Activated T-helper 17 cell treated with anti-CD3 and anti-CD28 coated beads, Interleukin-2, amount 50 U/mL, for 72 hours (primary cell): ENCODE measurements at regions not wholly inside any gene's neighbourhood (a gene's known extent, or its start where the extent isn't known, plus 50 kb on each side); places are given as distances from the start of the nearest gene placed in this dataset.
"Not testable (repeated sequence)": the region's sequence is repeated elsewhere in the genome, so short reads cannot be mapped to it uniquely, and the experiment has no call there.

Experiments
- ATAC-seq: fragments of 150-1000 bp; cut with Tn5 transposase; replicated peaks from 2 replicates; pipeline ENCODE4 v1.10.0; 2021; ENCODE audit warnings: mild to moderate bottlenecking, moderate library complexity
- H3K27ac Mint-ChIP-seq: one replicate; pipeline ENCODE4 v1.8.0; 2022; ENCODE audit warnings: mixed read lengths
- H3K27me3 Mint-ChIP-seq: one replicate; pipeline ENCODE4 v1.8.0; 2022; ENCODE audit warnings: mixed read lengths
- H3K36me3 Mint-ChIP-seq: one replicate; pipeline ENCODE4 v1.8.0; 2022; ENCODE audit warnings: low read depth, mild to moderate bottlenecking, mixed read lengths
- H3K4me1 Mint-ChIP-seq: one replicate; pipeline ENCODE4 v1.8.0; 2022; ENCODE audit warnings: mixed read lengths
- H3K4me3 Mint-ChIP-seq: one replicate; pipeline ENCODE4 v1.8.0; 2022; ENCODE audit warnings: mild to moderate bottlenecking, mixed read lengths
- H3K9me3 Mint-ChIP-seq: one replicate; pipeline ENCODE4 v1.8.0; 2022; ENCODE audit warnings: mixed read lengths

DNA sequence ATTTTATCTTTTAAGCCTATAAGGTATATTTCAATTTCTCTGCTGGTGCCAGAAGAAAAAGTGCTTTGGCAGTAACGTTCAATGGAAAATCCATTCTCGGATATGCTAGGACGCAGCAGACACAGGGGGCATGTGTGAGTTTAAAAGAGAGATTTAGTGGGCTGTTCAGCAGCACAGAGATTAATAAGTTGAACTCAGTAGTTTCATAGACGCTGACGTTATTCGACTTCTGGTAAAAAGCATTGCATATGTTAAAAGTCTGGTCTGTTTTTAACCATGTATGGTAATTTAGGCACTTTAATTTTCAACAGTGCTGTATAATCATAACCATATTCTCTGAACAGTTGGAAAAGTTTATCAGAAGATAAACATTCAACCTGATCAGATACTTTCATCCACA lies 99.6 kb downstream of the ATP6V1G3 start:
- Mint-ChIP-seq H3K27ac (no peak overlapping the region), H3K9me3 (no peaks in the 10 kb centered on the region), H3K4me3 (no peak overlapping the region)

DNA sequence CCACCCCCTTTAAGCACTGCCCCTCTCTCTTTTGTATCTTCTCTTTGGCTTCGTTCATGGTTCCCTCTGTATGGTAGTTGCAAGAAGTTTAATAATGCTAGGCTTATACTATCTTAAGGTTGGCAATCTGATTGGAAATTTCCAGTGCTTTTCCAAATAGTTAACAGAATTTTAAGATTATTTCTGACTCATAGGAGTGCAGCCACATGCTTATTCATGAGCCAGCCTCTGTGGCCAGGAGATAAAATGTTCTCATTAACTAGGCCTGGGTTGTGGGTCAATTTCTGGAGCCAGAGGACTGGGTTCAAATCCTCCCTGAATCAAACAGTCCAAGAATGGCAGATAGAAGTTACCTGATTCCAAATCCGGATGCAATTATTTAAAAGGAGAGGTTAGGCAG lies 103.1 kb downstream of the ATP6V1G3 start:
- no peaks in the 10 kb centered on the region for H3K36me3 Mint-ChIP-seq
- H3K27ac Mint-ChIP-seq, result no peak overlapping the region
- no peak for ATAC-seq
- H3K4me3 Mint-ChIP-seq, result no peak overlapping the region
- peaks cover 8% of the 10 kb centered on the region for H3K9me3 Mint-ChIP-seq
- H3K27me3 Mint-ChIP-seq, result peaks cover 6% of the 10 kb centered on the region
- H3K4me1 Mint-ChIP-seq, result no peaks in the 10 kb centered on the region

More for the DNA sequence above, 99.6 kb downstream of the ATP6V1G3 start:
- Mint-ChIP-seq H3K4me1 (no peaks in the 10 kb centered on the region), H3K27me3 (peaks cover 7% of the 10 kb centered on the region), H3K36me3 (no peaks in the 10 kb centered on the region)
- ATAC-seq, result no peak

DNA sequence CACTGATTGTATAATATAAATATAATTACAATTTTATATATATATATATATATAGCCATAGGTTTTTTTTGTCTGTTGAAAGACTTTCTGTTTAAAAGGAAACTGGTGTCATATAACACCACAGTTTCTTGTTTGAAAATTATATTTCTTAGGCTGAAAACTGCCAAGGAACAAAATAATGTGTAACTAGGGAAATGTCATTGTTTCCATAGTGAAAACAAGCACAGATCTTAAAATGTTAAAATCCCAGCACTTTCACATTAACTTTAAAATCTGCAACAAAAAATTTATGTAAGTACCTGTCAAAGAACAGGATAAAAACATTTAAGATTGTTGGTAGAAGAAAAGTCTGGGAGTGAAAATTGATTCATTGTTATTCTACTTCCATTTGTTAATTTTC lies 104.2 kb downstream of the ATP6V1G3 start:
- Mint-ChIP-seq H3K36me3 (no peaks in the 10 kb centered on the region), H3K27ac (no peak overlapping the region), H3K4me3 (no peak overlapping the region), H3K4me1 (no peaks in the 10 kb centered on the region), H3K9me3 (peaks cover 8% of the 10 kb centered on the region), H3K27me3 (peaks cover 3% of the 10 kb centered on the region)
- no peak for ATAC-seq

DNA sequence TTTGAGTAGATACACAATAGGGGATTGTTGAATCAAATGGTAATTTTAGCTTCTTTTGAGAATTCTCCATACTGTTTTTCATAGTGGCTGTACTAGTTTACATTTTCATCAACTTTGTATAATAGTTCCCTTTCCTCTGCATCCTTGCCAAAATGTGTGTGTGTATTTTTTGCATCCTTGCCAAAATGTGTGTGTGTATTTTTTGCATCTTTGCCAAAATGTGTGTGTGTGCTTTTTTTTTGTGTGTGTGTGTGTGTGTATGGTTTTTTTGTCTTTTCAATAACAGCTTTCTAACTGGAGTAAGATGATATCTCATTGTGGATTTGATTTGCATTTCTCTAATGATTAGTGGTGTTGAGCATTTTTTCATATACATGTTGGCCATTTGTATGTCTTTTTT lies 105.4 kb downstream of the ATP6V1G3 start:
- no peak overlapping the region for H3K27ac Mint-ChIP-seq
- peaks cover 3% of the 10 kb centered on the region for H3K27me3 Mint-ChIP-seq

DNA sequence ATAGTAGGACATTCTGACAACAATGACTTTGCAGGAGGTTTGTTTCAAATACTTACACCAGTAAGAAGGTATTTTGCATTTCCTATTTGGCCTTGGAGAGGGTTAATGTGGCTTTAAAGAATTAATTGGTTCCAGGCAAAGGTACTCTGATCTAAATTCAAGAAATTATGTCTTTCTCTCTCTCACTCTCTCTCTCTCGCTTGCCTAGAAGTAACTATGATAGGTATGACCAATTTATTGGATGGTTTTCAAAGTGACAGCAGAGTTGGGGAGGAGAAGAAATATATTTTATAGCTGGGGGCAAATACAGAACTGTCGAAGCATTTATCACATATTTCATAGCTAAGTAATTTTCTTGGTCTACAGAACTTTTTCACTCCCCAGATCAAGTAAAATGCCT lies 116.0 kb downstream of the ATP6V1G3 start:
- H3K27me3 Mint-ChIP-seq, result no peaks in the 10 kb centered on the region
- H3K4me1 Mint-ChIP-seq, result no peaks in the 10 kb centered on the region
- no peak for ATAC-seq
- H3K27ac Mint-ChIP-seq, result no peak overlapping the region
- no peak overlapping the region for H3K4me3 Mint-ChIP-seq
- H3K36me3 Mint-ChIP-seq, result no peaks in the 10 kb centered on the region
- no peaks in the 10 kb centered on the region for H3K9me3 Mint-ChIP-seq

More for the DNA sequence above, 105.4 kb downstream of the ATP6V1G3 start:
- H3K9me3 Mint-ChIP-seq, result peaks cover 8% of the 10 kb centered on the region
- no peak overlapping the region for H3K4me3 Mint-ChIP-seq
- no peak for ATAC-seq
- H3K36me3 Mint-ChIP-seq, result no peaks in the 10 kb centered on the region
- H3K4me1 Mint-ChIP-seq, result no peaks in the 10 kb centered on the region

DNA sequence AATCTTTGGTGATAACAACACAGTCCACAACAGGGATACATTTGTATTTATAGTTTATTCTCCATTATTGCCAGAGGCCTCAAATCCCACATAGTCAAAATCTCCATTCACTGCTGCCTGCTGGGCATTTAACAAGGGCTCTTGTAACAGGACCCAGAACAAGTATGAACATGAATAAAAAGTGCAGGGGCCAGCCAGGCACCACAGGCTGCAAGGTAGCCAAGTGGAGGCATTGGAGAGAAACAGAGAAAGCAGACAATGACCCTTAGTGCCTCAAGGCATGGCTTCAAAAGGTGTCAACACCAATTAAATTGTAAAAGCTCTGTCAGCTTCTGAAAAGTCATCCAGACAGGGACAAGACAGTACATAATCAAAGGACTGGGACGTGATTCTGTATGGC lies 116.8 kb downstream of the ATP6V1G3 start:
- H3K9me3 Mint-ChIP-seq, result no peaks in the 10 kb centered on the region
- H3K4me3 Mint-ChIP-seq, result no peak overlapping the region
- no peak overlapping the region for H3K27ac Mint-ChIP-seq
- H3K27me3 Mint-ChIP-seq, result no peaks in the 10 kb centered on the region
- no peak for ATAC-seq
- no peaks in the 10 kb centered on the region for H3K36me3 Mint-ChIP-seq
- H3K4me1 Mint-ChIP-seq, result no peaks in the 10 kb centered on the region

DNA sequence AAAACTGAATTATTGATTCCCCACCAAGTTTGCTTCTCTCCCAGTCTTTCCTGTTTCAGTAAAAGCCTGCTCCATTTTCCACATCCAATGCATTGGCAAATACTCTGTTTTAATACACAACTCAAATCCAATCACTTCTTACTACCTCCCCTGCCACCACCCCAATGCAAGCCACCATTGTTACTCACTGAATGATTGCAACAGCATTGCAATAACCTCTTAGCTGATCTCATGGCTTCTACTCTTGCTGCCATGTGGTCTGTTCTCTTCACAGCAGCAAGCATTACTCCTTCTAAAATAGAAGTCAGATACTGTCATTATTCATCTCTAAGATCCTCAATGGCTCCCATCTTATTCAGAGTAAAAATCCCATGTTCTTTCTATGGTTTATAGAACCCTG lies 123.4 kb downstream of the ATP6V1G3 start:
- Mint-ChIP-seq H3K9me3 (no peaks in the 10 kb centered on the region), H3K4me1 (no peaks in the 10 kb centered on the region), H3K27me3 (peaks cover 14% of the 10 kb centered on the region), H3K27ac (no peak overlapping the region), H3K4me3 (no peak overlapping the region), H3K36me3 (no peaks in the 10 kb centered on the region)
- ATAC-seq, result no peak

DNA sequence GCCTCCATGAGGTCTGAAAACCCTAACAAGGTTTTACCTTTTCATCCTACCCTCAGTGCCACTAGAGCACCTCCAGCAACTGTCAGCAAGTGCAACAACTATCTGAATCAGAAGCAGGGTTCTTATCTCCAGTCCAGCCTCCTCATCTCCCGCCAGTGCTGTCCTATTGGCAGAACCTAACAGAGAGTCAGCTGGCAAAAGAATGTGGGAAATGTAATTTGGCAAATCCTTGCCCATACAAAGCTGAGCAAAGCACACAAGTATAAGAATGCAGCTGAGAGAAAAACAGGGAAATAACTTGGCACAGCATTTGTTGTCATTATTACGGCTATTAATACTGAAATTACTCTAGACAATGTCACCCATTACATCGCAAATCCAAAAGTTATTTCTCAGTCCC lies 124.2 kb downstream of the ATP6V1G3 start:
- no peaks in the 10 kb centered on the region for H3K36me3 Mint-ChIP-seq
- no peaks in the 10 kb centered on the region for H3K4me1 Mint-ChIP-seq
- peaks cover 14% of the 10 kb centered on the region for H3K27me3 Mint-ChIP-seq
- no peak overlapping the region for H3K27ac Mint-ChIP-seq
- no peak overlapping the region for H3K4me3 Mint-ChIP-seq
- no peak for ATAC-seq
- H3K9me3 Mint-ChIP-seq, result no peaks in the 10 kb centered on the region

DNA sequence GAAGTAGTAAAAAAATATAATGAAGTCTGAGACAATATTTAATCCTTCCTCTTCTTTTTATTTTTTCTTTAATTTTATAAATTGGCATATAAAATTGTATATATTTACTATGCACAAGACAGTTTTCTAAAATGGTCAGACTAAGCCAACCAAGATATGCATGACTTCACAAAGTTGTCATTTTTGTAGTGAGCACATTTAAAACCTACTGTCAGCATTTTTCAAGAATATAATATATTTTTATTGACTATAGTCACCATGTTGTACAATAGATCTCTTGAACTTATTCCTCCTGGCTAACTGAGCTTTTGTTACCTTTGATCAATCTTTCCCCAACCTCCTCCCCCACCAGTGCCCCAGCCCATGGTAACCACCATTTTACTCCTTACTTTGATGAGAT lies 129.2 kb downstream of the ATP6V1G3 start:
- Mint-ChIP-seq H3K27me3 (peaks cover 3% of the 10 kb centered on the region), H3K36me3 (no peaks in the 10 kb centered on the region)

DNA sequence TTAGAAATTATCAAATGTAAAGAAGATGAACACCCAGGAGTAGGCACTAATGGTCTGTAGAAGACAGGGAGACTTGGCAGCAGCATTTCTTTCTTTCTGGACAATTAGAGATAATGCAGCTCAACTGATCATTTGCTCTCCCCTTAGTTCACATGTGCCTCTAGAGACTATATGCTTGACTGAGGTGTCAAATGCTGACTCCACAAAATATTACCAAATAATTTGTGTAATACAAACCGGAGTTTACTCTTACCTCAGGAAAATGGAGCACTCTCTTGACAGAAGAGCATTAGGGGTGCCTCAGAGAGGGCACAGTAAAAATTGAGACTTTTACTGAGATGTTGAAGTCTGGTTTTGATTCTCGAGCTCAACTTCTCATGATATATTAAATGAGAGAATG lies 131.8 kb downstream of the ATP6V1G3 start:
- no peaks in the 10 kb centered on the region for H3K36me3 Mint-ChIP-seq
- no peak overlapping the region for H3K27ac Mint-ChIP-seq
- no peaks in the 10 kb centered on the region for H3K4me1 Mint-ChIP-seq
- H3K27me3 Mint-ChIP-seq, result no peaks in the 10 kb centered on the region
- no peaks in the 10 kb centered on the region for H3K9me3 Mint-ChIP-seq
- H3K4me3 Mint-ChIP-seq, result no peak overlapping the region
- no peak for ATAC-seq

More for the DNA sequence above, 129.2 kb downstream of the ATP6V1G3 start:
- Mint-ChIP-seq H3K4me3 (no peak overlapping the region), H3K27ac (no peak overlapping the region), H3K9me3 (no peaks in the 10 kb centered on the region), H3K4me1 (no peaks in the 10 kb centered on the region)
- no peak for ATAC-seq

DNA sequence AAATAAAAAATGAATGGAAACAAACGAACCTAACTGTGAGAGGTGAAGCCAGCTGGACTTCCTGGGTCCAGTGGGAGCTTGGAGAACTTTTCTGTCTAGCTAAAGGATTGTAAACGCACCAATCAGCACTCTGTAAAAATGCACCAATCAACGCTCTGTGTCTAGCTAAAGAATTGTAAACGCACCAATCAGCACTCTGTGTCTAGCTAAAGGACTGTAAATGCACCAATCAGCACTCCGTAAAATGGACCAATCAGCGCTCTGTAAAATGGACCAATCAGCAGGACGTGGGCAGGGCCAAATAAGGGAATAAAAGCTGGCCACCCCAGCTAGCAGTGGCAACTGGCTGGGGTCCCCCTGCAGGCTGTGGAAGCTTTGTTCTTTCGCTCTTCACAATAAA lies 135.8 kb downstream of the ATP6V1G3 start:
- not testable (repeated sequence) for H3K36me3 Mint-ChIP-seq, ATAC-seq, H3K27ac Mint-ChIP-seq, H3K4me1 Mint-ChIP-seq, H3K27me3 Mint-ChIP-seq, H3K9me3 Mint-ChIP-seq, H3K4me3 Mint-ChIP-seq

DNA sequence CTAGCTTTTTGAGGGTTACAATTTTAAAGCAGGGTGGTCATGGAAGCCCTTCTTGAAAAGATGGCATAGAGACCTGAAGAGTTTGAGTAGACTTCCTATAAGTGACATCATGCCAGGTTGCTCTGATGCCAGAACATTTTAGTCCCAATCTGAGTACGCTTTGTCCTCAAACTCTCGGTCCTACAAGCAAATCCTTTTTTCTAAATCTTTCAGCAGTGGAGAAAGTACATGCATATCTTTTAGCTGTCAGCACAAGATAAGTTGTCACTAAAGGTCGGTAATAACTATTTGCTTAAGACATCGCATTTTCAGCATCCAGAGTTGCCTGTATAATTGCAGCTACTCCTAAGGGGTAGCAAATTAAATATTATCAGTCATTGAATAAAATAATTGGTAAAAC lies 140.4 kb downstream of the ATP6V1G3 start:
- Mint-ChIP-seq H3K9me3 (no peaks in the 10 kb centered on the region), H3K36me3 (no peaks in the 10 kb centered on the region), H3K27me3 (peaks cover 21% of the 10 kb centered on the region), H3K27ac (no peak overlapping the region), H3K4me1 (no peaks in the 10 kb centered on the region), H3K4me3 (no peak overlapping the region)
- no peak for ATAC-seq

DNA sequence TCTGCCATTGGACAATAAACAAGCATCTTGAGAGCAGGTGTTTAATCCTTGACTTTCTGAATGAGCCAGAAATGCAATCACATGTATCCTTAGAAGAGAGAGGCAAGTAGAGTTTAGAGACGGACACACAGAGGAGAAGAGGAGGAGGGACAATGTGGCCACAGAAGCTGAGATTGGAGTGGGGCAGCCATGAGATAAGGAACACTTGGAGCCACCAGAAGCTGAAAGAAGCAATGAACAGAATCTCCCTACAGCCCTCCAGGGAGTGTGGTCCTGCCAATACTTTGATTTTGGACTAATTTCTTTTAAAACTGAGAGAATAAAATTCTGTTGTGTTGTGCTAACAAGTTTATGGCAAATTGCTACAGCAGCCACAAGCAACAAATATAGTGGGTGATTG lies 141.0 kb downstream of the ATP6V1G3 start:
- no peaks in the 10 kb centered on the region for H3K4me1 Mint-ChIP-seq
- ATAC-seq, result no peak
- no peaks in the 10 kb centered on the region for H3K36me3 Mint-ChIP-seq
- H3K27me3 Mint-ChIP-seq, result peaks cover 21% of the 10 kb centered on the region
- H3K27ac Mint-ChIP-seq, result no peak overlapping the region
- H3K4me3 Mint-ChIP-seq, result no peak overlapping the region
- H3K9me3 Mint-ChIP-seq, result no peaks in the 10 kb centered on the region

DNA sequence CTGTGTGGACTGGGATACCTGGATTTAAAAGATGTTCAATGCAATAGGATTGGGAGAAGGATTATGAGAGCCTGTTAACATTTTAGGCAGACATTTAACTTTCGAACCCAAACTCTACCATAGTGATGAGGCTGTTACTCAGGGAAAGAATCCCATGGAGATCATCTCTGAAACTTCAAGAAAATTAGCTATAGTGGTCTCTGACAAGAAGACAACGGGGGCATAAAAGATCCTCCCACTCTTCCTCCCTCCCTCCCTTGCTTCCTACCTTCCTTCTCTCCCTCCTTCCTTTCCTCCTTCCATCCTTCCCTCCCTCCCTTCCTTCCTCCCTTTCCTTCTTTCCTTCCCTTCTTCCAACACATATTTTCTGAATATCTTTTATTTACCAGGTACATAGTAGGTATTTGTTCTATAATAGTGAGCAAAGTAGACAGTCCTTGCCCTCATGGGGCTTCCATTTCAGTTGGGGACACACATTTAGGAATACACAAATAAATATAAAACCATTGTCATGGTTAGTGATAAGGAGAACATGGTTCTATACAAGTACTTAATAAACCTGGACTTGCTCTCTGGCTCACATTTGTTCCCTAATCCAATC lies 143.2 kb downstream of the ATP6V1G3 start:
- no peak for ATAC-seq
- Mint-ChIP-seq H3K27me3 (peaks cover 17% of the 10 kb centered on the region), H3K9me3 (no peaks in the 10 kb centered on the region), H3K4me1 (no peaks in the 10 kb centered on the region), H3K36me3 (no peaks in the 10 kb centered on the region), H3K4me3 (no peak overlapping the region), H3K27ac (no peak overlapping the region)

DNA sequence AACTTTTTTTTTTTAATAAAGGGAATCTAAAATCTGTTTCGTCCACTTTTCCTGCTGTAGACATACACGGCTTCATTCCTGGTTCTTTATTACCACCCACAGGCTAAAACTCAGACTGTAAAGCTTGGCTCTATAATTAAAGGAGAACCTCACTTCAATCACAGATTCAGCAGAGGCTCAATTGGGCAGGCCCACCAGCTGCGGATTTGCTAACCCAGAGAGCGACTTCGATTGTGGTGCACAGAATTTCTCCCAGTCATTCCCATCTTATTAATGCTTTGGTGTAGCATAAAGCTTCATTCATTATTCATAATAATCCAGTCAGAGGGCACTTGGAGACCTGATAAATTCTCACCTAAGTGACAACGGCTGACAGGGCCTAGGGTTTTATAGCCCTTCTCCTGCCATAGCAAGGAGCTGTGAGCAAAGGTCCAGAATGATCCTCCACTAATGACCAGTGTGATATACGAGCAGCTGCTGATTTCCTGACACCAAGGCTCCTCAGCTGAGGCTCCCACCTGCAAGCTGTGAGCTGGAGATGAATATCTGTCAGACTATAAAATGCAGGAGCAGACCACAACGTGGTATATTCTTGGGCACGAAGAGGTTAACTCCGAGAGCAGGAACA lies 149.0 kb downstream of the ATP6V1G3 start:
- ATAC-seq, result no peak
- Mint-ChIP-seq H3K4me3 (no peak overlapping the region), H3K36me3 (no peaks in the 10 kb centered on the region), H3K4me1 (no peaks in the 10 kb centered on the region), H3K27me3 (peaks cover 4% of the 10 kb centered on the region), H3K9me3 (no peaks in the 10 kb centered on the region), H3K27ac (no peak overlapping the region)

DNA sequence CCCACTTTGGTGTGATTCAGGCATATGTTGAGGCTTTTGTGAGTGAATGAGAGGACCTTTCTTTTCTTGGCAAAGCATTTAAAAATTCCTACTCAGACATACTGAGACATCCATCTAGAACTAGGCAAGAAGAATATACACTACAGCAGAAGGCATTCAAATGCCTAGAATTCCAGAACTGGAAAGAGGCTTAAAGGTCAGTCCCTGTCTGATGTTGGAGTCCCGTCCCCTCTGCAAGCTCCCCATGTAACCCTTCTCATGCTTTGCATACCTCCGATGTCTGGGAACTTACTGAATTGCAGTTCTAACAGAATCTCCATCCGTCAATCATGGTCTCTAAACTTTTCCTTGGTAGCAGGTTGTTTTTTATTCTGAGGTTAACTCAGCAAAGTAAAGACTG lies 152.9 kb downstream of the ATP6V1G3 start:
- ATAC-seq, result no peak
- Mint-ChIP-seq H3K4me1 (no peaks in the 10 kb centered on the region), H3K9me3 (no peaks in the 10 kb centered on the region), H3K36me3 (no peaks in the 10 kb centered on the region), H3K4me3 (no peak overlapping the region), H3K27me3 (peaks cover 4% of the 10 kb centered on the region), H3K27ac (no peak overlapping the region)
